GM12878 (cell line): ENCODE measurements at regions not wholly inside any gene's neighbourhood (a gene's known extent, or its start where the extent isn't known, plus 50 kb on each side); places are given as distances from the start of the nearest gene placed in this dataset.

ENCODE experiments used
- CTCF ChIP-seq, 3 experiments: IDR thresholded peaks in 2 of 3; conservative IDR thresholded peaks in 1 of 3; 2 replicates each; pipeline ENCODE4 v1.5.1; 2011; ENCODE audit warnings: low read depth in 3 of 3, low read length in 3 of 3, mild to moderate bottlenecking in 3 of 3, control low read depth in 2 of 3, moderate library complexity in 2 of 3, inconsistent platforms in 1 of 3, mixed read lengths in 1 of 3; ENCODE audit not compliant: control insufficient read depth in 2 of 3, insufficient read depth in 1 of 3; ENCODE audit errors: extremely low read depth in 1 of 3
- STAT3 ChIP-seq: IDR thresholded peaks from 2 replicates; pipeline ENCODE4 v1.6.1; 2011; ENCODE audit warnings: low read depth, low read length, improper control_type of control experiment

GRCh38 chr13:87944038-87944437, 272.9 kb downstream of the SLITRK5 start:
- TF ChIP-seq STAT3 (no peak), CTCF (IDR thresholded peaks at IDR 0.05 in 2 of 3, conservative IDR thresholded peaks at IDR 0.05 in 1 of 3; ENCODE audit: control insufficient read depth in 2 of 3, extremely low read depth in 1 of 3, insufficient read depth in 1 of 3, low read depth in 3 of 3, low read length in 3 of 3) (no peak)
